Hematopoietic multipotent progenitor cell treated with erythropoietin and hydrocortisone succinate and interleukin-3 and kit ligand, for 15 days (in vitro differentiated cells): ENCODE measurements at regions not wholly inside any gene's neighbourhood (a gene's known extent, or its start where the extent isn't known, plus 50 kb on each side); places are given as distances from the start of the nearest gene placed in this dataset.
"Not testable (repeated sequence)": the region's sequence is repeated elsewhere in the genome, so short reads cannot be mapped to it uniquely, and the experiment has no call there.

ENCODE experiments used
- DNase-seq: peaks from one replicate; pipeline ENCODE4 v3.0.0-alpha.2; 2015; ENCODE audit warnings: low spot score

DNA sequence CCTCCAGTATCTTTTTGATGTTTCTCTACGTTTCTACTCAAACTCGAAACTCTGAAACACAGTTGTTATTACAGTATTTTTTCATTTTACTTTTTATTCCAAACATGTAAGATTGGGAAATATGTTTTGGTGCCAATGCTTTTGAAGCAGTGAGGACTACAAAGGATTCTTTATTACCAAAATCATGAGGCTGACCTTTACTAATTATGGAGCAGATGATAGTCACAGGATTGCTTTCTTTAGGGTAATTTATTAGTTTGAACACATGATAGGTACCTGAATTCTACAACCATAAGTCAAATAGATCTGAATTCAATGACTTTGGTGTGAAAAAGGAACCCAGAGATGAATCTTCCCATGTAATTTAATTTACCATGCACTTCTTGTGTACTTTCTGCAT lies 2015.1 kb upstream of the C9orf72 start:
- no peak for DNase-seq

- DNase-seq: no peak
Observed at GRCh38 chr9:29609282-29609681, 2036.0 kb upstream of the C9orf72 start.

DNA sequence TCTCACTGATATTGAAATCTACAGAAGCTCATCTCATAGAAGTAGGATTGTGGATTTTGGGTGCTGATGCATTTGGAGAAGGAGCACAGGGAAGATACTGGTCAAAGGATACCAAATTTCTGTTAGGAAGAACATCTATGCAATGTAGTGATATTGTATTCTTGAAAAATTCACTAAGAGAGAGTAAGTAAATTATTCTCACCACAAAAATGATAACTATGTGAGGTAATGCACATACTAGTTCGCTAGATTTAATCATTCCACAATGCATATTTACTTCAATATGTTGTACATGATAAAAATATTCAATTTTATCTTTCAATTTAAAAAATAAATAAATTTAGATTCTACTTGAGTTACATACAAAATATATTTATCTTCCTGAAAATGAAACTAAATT lies 2040.5 kb upstream of the C9orf72 start:
- DNase-seq: no peak

DNA sequence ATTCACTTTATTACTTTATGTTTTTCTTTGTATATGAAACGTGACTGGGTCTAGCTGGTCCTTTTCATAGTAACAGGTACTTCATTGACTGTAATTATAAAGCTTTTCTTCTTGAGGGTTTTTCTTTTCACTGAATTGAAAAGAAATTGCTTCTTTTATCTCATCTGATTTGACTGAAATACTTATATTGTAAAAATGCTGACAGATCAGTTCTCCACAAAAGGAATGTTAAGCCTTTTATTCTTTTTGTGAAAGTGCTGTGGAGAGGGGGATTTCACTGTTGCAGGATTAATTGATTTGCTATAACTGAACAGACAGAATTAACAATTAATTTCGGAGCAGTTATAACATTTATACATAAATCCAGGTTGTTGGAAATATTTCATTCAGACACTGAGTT lies 2043.6 kb upstream of the C9orf72 start:
- no peak for DNase-seq

DNA sequence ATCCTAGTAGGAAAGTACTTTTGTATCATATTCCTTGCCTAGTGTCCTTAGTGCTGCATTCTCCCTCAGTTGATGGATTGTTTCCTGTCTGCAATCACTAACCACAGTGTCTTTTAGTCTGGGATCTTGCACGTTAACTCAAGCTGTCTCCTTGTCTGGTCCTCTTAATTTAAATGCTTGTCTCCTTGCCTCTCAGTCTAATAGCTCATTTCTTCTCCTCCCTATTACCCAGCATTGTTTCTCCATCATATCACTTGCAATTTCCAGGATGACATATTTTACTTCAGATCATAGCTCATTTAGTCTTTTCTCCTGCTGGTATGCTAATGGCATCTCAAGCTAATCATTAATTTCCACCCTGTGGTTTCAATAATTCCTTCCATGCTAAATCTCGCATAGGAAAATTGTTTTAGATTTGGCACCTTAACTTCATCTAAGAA lies 2052.0 kb upstream of the C9orf72 start:
- DNase-seq: no peak

GRCh38 chr9:29625931-29626330 lies 2052.7 kb upstream of the C9orf72 start:
- DNase-seq: no peak

DNA sequence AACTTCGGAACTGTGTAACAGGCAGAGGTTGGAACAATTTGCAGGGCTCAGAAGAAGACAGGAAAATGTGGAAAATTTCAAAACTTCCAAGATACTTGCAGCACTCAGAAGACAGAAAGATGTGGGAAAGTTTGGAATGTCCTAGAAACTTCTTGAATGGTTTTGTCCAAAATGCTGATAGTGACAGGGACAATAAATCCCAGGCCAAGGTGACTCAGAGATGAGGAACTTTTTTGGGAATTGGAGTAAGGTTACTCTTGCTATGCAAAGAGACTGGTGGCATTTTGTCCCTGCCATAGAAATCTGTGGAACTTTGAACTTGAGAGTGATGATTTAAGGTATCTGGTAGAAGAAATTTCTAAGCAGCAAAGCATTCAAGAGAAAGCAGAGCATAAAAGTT lies 2055.6 kb upstream of the C9orf72 start:
- not testable (repeated sequence) for DNase-seq

DNA sequence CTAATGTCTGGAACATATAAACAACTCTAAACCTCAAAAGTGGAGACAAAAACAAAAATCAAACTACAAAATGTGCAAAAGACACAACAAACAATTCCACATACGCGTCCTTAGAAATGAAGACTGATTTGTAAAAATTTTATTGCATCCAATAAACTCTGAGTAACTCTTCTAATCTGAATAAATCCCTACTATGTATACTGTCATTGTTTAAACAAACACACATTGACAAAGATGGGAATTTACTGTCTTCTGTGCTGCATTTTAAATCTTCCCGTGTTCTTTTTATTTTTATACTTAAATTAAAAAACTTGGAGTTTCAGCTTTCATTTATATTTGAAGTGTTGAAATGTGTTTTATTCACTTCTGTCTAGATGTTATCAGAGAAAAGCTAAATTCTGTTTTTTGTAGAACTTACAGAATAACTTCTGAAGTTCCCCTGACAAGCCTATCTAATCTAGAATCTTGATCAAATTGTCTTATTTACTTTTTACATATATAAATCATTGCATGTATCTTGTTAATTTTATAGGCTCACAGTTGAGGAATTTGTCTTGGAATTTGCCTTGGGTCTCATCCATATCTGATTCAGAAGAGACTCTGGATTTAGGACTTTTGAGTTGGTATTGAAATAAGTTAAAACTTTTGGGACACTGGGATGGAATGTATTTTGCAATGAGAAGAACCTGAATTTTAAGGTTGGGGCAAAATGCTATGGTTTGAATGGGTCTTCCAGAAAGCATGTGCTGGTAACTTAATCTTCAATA lies 2064.4 kb upstream of the C9orf72 start:
- no peak for DNase-seq

DNA sequence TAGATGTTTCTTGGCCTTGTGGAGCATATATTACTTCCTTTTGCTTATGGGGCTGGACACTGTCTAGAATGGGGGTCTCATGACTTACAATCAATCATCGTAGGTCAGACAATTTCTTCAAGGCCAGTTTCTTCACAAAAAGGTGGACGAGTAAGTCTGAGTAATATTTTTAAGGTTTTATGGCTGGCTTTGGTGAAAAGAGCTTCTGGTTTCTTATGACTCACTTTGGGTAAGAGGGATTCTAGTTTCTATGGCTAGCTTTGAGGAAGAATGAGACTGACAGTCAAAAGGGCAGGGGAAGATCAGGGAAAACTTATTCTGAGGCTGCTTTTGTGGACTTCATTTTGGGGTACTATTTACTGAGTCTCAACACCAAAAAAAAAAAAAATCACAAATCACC lies 2067.2 kb upstream of the C9orf72 start:
- DNase-seq: no peak

DNA sequence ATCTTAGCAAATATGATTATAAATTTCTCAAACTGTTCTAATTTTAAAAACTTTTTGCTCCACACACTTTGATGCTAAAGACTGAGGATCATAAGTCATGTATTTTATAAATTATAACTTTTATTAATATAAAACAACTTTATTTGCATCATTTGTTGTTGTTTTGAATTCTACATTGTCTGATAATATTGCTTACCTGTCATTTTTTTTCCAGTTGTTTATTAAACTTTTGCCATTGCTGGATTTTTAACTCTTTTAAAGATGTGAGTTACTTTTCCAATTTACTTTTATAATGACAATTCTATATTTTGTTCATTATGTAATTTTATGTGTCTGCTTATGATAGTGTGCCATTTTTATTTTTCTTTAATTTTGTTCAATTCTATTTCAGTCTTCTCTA lies 2071.2 kb upstream of the C9orf72 start:
- DNase-seq: no peak

GRCh38 chr9:29647451-29647850 lies 2074.2 kb upstream of the C9orf72 start:
- no peak for DNase-seq

- no peak for DNase-seq
Observed at GRCh38 chr9:29648132-29648531, 2074.9 kb upstream of the C9orf72 start.

DNA sequence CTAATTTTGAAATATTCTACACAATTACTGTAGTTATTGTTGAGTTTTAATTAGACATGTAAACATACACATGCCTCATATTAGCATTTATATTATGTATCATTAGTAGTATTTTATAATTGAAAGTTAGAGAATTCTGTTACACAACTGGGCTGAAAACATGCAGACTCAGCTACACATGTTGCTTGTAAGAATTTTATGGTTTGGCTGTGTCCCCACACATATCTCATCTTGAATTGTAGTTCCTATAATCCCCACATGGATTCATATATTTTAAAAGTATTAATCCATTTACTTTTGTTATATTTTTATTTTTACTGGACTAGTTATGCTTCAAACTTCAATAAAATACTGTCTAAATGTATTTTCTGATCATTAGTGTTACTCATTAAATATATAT lies 2075.3 kb upstream of the C9orf72 start:
- no peak for DNase-seq

GRCh38 chr9:29656641-29657406 lies 2083.5 kb upstream of the C9orf72 start:
- no peak for DNase-seq

DNA sequence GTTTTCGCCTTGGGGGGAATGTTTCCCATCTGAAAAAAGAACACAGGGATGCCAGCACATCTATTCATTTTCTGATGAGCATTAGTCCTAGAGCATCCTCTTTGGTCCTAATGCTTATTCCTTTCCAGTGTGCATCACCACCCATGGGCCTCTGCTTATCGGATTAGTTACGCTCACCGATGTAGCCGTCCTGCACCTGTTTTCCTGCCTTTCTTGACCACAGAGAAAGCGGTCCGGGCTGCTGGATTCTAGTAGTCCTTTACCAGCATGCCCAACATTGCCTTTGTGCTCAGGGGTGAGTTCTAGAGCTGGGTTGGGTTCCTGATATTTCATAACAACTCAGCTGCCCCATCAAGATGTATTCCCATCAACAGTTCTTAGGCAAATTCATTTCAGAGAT lies 2084.5 kb upstream of the C9orf72 start:
- DNase-seq: no peak

- DNase-seq: no peak
Observed at GRCh38 chr9:29659014-29659413, 2085.7 kb upstream of the C9orf72 start.

DNA sequence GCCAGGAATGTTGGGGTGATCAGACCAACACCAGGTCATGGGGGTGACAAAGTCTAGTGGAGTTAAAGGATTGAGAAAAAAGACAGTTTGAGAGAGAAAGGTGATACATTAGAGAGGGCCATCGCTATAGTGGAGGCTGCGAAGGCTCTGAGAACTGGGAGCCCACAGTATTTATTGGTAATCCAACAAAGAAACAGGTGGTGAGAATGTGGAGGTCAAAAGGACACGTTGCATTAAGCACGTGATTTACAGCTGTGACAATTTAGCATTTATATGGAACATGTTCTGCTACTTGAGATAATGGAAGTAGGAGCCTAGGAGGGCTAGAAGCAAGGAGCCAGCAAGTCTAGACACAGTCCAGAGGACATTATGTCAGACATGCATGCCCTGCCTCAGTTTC lies 2086.5 kb upstream of the C9orf72 start:
- no peak for DNase-seq

DNA sequence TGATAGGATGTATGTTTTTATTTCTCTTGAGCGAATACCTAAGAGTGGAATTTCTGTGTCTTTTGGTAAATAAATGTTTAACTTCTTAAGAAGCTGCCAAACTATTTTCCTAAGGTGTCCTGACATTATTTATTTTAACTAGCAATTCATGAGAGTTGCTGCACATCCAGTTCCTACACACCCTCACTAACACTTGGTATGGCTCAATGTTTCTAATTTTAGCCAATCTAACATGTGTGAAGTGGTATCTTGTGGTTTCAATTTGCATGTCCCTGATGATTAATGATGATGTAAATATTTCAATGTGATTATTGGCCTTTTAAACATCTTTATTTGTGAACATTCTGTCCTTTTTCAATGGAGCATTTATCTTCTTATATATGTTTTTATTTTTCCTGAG lies 2095.5 kb upstream of the C9orf72 start:
- no peak for DNase-seq

- DNase-seq: no peak
Observed at GRCh38 chr9:29669613-29670012, 2096.3 kb upstream of the C9orf72 start.

DNA sequence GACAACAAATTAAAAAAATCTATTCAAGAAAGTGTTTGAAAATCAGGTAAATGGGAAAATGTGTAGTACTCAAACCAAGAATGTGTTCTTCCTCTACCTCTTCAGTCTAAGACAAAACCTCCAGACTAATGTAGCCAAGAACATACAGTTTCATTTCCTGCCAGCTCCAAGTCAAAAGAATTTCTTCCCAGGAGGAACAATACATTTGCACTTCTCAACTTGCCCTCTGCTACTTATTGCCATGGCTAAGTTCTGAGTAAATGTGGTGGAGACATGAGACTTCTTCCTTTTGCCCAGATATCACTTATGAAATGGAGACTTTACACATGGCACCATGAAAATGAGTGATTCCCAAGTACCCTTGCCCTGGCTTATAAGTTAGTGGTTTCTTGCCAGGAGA lies 2112.2 kb upstream of the C9orf72 start:
- no peak for DNase-seq

- no peak for DNase-seq
Observed at GRCh38 chr9:29691145-29691544, 2117.9 kb upstream of the C9orf72 start.

- no peak for DNase-seq
Observed at GRCh38 chr9:29691758-29692407, 2118.6 kb upstream of the C9orf72 start.

DNA sequence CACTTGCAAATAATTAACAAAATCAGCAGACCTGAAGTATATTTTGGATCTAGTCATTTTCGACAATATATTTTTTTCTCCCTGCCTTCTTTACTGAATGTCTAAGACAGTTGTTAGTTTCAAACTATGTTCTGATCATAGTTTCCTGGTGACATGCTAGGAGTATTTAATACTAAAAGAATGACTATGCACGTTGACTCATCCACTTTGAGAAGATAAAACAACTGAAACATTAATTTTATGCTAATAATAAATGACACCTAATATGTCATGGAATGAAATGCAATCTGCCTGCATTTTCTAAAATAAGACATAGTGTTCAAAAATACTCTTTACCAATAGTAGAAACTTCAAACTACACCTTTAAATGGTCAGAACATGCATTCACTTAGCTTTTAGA lies 2123.7 kb upstream of the C9orf72 start:
- DNase-seq: no peak
